ENCODE measurements at regions not wholly inside any gene's neighbourhood (a gene's known extent, or its start where the extent isn't known, plus 50 kb on each side); places are given as distances from the start of the nearest gene placed in this dataset.

DNA sequence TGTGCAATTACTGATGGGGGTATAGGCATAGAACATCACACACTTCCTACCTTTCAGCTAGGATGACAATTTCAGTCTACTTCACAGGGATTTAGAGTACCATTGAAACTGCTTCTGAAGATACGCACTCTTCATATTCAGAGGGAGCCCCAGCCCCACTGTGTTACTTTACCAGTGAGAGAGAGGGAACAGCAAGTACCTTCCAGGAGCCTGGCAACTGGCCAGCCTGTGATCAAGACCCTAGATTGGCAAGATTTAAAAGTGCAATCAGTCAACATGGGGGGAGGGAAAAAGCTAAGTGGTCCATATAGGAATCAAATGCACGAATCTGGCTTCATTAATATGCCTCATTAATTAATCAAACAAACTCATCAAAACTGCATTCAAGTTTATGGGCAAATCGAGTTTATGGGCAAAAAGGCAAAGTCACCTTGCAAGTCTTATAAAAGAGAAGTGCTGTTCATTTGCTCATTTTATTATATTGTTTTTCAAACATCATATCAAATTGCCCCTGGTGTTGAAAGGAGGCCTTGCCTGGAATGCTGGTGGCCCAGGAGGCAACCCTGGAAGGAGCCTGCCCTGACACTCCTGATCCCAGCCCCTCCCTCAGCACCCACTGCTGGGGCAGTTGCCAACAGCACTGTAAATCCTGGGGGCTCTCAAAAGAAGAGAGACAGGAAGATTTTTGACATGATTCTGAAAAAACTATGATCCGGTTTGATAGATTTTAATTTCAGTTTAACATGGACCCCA, 184.9 kb upstream of the DPT start:
- no peaks in the 10 kb centered on the region for H3K36me3 ChIP-seq (ENCODE audit: control insufficient read depth in 2 of 2, extremely low read depth in 1 of 2, insufficient read depth in 2 of 2, low read length in 2 of 2)
- dilution Hi-C loops (cut with MboI; ENCODE audit: extremely low pct_ligation_motif_present, low sequenced_read_pairs): no loop called here
- H3K9me3 ChIP-seq (ENCODE audit: control insufficient read depth, low read depth, low read length): no peaks in the 10 kb centered on the region
- H2AFZ ChIP-seq (ENCODE audit: control insufficient read depth, low read length): no peak overlapping the region
- H3K4me2 ChIP-seq (ENCODE audit: control insufficient read depth, extremely low read depth, insufficient read depth, low read depth, low read length): no peak overlapping the region
- no peaks in the 10 kb centered on the region for H3K79me2 ChIP-seq (ENCODE audit: control insufficient read depth, insufficient read depth, low read length)
- H4K20me1 ChIP-seq (ENCODE audit: control insufficient read depth, extremely low read depth, insufficient read depth, low read length): no peaks in the 10 kb centered on the region
- no peak overlapping the region for H3K27ac ChIP-seq (ENCODE audit: control insufficient read depth, insufficient read depth, low read length)
- H3K9me1 ChIP-seq (ENCODE audit: control insufficient read depth, extremely low read depth, insufficient read depth, low read length): no peaks in the 10 kb centered on the region
- TF ChIP-seq, protein P1, sequence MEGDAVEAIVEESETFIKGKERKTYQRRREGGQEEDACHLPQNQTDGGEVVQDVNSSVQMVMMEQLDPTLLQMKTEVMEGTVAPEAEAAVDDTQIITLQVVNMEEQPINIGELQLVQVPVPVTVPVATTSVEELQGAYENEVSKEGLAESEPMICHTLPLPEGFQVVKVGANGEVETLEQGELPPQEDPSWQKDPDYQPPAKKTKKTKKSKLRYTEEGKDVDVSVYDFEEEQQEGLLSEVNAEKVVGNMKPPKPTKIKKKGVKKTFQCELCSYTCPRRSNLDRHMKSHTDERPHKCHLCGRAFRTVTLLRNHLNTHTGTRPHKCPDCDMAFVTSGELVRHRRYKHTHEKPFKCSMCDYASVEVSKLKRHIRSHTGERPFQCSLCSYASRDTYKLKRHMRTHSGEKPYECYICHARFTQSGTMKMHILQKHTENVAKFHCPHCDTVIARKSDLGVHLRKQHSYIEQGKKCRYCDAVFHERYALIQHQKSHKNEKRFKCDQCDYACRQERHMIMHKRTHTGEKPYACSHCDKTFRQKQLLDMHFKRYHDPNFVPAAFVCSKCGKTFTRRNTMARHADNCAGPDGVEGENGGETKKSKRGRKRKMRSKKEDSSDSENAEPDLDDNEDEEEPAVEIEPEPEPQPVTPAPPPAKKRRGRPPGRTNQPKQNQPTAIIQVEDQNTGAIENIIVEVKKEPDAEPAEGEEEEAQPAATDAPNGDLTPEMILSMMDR (optimal IDR thresholded peaks at IDR 0.05 in 1 of 3, IDR thresholded peaks at IDR 0.05 in 1 of 3, conservative IDR thresholded peaks at IDR 0.05 in 1 of 3; ENCODE audit: extremely low read depth in 1 of 3, insufficient read depth in 2 of 3, low read length in 3 of 3): no peak
- TF ChIP-seq EZH2 (IDR thresholded peaks at IDR 0.05; ENCODE audit: low read length): no peak
- H3K4me3 ChIP-seq (ENCODE audit: control insufficient read depth in 2 of 3, extremely low read depth in 1 of 3, insufficient read depth in 2 of 3, low read depth in 1 of 3, low read length in 3 of 3): no peak overlapping the region
- H3K27me3 ChIP-seq (ENCODE audit: control insufficient read depth, extremely low read depth, insufficient read depth, low read length): no peaks in the 10 kb centered on the region
- FAIRE-seq: no peak
- H3K4me1 ChIP-seq (ENCODE audit: control insufficient read depth, extremely low read depth, insufficient read depth, low read length): no peaks in the 10 kb centered on the region
- H3K9ac ChIP-seq (ENCODE audit: control insufficient read depth, extremely low read depth, insufficient read depth, low read length): no peak overlapping the region
- no peak for DNase-seq (ENCODE audit: low read depth, low spot score)

DNA sequence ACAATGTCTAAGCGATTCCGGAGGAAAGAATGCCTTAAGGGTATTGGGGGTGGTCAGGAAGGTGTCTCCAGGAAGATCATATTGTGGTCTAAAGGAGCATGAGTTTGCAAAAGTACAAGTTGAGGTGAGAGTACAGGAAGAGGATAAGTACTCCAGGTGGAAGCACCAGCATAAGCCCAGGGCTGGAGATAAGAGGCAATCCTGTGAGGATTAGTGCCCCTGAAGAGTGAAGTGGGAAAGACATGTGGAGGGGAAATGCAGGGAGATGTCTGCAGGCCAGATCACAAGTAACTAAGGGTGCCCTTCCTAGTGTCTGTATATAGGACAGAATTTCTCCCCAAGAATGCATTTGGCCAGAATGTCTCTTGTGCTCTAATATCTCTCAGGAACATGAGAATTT, 188.3 kb upstream of the DPT start:
- H3K27me3 ChIP-seq (ENCODE audit: control insufficient read depth, extremely low read depth, insufficient read depth, low read length): no peaks in the 10 kb centered on the region
- DNase-seq (ENCODE audit: low read depth, low spot score): no peak
- H3K36me3 ChIP-seq (ENCODE audit: control insufficient read depth in 2 of 2, extremely low read depth in 1 of 2, insufficient read depth in 2 of 2, low read length in 2 of 2): no peaks in the 10 kb centered on the region
- no peaks in the 10 kb centered on the region for H4K20me1 ChIP-seq (ENCODE audit: control insufficient read depth, extremely low read depth, insufficient read depth, low read length)
- no peak overlapping the region for H3K9ac ChIP-seq (ENCODE audit: control insufficient read depth, extremely low read depth, insufficient read depth, low read length)
- TF ChIP-seq, protein P1 (optimal IDR thresholded peaks at IDR 0.05 in 1 of 3, IDR thresholded peaks at IDR 0.05 in 1 of 3, conservative IDR thresholded peaks at IDR 0.05 in 1 of 3; ENCODE audit: extremely low read depth in 1 of 3, insufficient read depth in 2 of 3, low read length in 3 of 3): no peak
- no peak for TF ChIP-seq EZH2 (IDR thresholded peaks at IDR 0.05; ENCODE audit: low read length)
- H3K4me3 ChIP-seq (ENCODE audit: control insufficient read depth in 2 of 3, extremely low read depth in 1 of 3, insufficient read depth in 2 of 3, low read depth in 1 of 3, low read length in 3 of 3): no peak overlapping the region
- no peak overlapping the region for H3K4me2 ChIP-seq (ENCODE audit: control insufficient read depth, extremely low read depth, insufficient read depth, low read depth, low read length)
- no peaks in the 10 kb centered on the region for H3K79me2 ChIP-seq (ENCODE audit: control insufficient read depth, insufficient read depth, low read length)
- no peak overlapping the region for H3K27ac ChIP-seq (ENCODE audit: control insufficient read depth, insufficient read depth, low read length)
- H3K9me3 ChIP-seq (ENCODE audit: control insufficient read depth, low read depth, low read length): no peaks in the 10 kb centered on the region
- FAIRE-seq: no peak
- H3K9me1 ChIP-seq (ENCODE audit: control insufficient read depth, extremely low read depth, insufficient read depth, low read length): no peaks in the 10 kb centered on the region
- no peak overlapping the region for H2AFZ ChIP-seq (ENCODE audit: control insufficient read depth, low read length)
- dilution Hi-C loops (cut with MboI; ENCODE audit: extremely low pct_ligation_motif_present, low sequenced_read_pairs): no loop called here
- H3K4me1 ChIP-seq (ENCODE audit: control insufficient read depth, extremely low read depth, insufficient read depth, low read length): no peaks in the 10 kb centered on the region

Data from keratinocyte (primary cell).